ENCODE measurements at regions not wholly inside any gene's neighbourhood (a gene's known extent, or its start where the extent isn't known, plus 50 kb on each side); places are given as distances from the start of the nearest gene placed in this dataset.

DNA sequence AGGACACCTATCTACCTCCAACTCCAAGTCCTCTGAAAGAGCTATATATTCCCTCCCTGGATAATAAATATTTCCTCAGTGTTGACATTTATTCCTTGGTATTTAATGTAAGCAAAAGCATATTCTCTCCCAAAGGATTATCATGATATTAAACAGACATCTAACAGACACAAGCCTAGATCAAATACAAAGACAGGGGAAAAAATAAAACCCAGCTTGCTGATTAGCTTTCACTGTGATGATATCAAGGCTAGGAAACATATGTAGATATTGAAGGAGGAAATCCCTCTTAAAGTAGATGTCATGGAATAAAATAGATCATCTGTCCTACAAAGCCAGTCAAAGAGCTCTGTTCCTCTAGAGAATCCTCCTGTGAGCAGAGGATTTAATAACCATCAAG is 95.2 kb downstream of the CRPPA start:
- intact Hi-C loops (cut with DNase I): no loop called here
- DNase-seq (ENCODE audit: missing footprints) (no peak), ATAC-seq (no peak)

DNA sequence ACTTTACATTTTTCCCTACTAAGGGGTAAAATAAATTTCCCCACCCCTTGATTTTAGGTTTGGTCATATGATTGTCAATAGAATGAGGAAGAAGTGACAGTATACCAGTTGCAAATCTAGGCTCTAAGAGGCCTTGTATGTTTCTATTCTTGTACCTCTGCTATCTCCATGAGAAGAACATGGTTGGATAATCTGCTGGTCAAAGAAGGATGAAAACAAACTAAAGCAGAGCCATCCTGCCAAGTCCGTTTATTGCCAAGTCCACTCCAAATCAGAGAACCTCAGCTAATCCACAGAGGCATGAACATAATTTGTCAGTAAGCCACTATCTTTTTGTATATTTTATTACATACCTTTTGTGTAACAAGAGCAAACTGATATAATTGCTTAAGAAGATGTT is 98.0 kb downstream of the CRPPA start:
- DNase-seq (ENCODE audit: missing footprints): no peak
- intact Hi-C loops (cut with DNase I): no loop called here
- ATAC-seq: no peak

DNA sequence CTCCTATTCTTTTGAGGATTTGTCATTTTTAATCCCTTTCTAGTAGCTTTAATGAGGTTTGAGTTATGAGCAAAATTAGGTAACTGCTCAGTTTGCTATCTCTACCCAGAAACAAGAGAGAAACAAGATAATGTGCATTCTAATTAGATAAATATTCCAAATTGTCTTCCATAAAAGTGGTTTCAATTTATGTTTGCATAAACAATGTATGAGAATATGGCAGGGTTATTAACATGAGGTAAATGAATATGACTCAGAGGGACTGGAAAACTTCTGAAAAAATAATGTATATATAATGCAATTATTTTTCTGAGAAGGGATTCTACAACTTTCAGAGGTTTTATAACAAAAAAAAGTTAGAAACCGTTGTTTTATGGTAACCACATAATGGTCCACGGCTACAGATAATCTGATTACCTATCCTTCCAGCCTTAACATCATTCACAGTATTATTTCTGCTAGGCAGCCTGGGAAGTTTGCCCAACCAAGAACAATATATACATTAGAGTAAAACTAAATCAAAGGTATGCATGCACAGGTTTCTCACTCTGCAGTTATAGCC is 101.2 kb downstream of the CRPPA start:
- intact Hi-C loops (cut with DNase I): no loop called here
- no peak for ATAC-seq

DNA sequence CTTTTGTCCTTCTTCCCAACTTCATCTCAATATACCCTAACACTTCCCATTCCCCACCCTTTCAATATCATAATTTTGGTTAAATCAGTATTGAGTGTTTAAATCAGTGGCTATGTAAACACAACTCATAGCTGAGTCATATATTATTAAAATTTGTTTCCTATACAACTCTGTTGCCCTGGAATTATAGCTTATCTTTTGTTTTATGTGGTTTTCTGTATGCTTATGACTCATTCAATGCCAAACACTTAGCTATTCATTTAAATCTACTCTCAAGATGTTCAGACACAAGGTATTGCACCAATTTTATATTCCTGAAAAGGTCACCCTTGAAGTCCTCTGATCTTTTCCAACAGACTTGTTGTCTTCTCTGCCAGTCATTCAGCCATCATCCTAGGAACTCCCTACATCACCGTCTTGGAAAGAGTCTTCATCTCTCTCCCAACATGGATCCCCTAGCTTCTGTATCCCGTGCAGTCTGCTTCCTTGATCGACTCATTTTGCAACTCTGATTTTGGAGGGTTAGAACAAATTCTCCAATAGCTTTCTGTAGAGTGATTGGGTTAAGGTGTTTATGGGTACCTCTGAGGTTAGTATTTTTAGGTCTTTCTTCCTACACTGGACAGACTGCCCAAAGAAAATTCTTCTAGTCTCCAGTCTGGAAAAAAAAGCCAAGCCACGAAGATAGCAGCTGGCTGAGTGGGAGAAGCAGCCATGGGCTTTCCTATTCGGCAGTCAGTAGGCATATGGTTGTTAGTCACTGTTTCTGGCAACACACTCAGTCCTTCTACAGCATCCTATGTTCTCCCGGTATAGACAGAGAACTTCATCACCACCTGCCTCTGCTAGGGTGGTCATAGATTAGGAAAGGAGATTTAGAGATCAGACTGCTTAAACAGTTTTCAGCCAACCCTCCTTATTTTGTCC is 102.1 kb downstream of the CRPPA start:
- no peak for ATAC-seq
- no peak for DNase-seq (ENCODE audit: missing footprints)
- intact Hi-C loops (cut with DNase I): no loop called here

More for the DNA sequence above, 101.2 kb downstream of the CRPPA start:
- no peak for DNase-seq (ENCODE audit: missing footprints)

DNA sequence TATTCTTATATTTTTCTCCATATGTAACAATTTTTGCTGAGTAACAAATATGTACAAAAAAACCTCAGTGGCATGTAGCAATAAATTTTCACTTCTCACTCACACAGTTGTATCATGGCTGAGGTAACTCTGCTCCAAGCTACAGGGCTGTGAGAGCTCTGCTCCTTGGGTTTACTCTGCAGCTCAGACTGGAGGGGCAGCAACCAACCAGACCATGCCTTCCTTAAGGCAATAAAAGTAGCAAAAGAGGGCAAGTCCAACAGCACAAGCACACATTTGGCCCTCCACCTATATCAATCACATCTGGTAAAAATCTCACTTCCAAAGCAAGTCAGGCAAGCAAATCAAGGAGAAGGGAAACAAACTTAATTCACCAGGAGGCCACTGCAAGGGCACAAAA is 102.9 kb downstream of the CRPPA start:
- intact Hi-C loops (cut with DNase I): no loop called here
- DNase-seq (ENCODE audit: missing footprints): no peak
- ATAC-seq: no peak

DNA sequence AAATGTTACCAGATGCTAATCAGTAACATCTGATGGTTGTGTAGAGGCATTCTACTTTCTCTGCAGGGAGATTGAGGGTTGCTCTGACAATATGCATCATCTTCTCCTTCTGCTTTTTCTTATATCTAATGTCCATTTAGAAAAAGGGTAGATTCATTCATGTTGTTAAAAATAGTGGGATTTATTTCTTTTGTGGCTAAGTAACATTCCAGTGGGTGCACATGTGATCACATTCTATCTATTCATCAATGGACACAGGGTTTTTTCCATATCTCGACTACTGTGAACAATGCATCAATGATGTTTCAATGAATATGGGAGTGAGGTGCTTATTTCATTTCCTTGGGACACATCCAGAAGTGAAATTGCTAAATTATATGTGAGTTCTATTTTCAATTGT is 103.9 kb downstream of the CRPPA start:
- ATAC-seq: no peak
- DNase-seq (ENCODE audit: missing footprints): no peak
- intact Hi-C loops (cut with DNase I): no loop called here

DNA sequence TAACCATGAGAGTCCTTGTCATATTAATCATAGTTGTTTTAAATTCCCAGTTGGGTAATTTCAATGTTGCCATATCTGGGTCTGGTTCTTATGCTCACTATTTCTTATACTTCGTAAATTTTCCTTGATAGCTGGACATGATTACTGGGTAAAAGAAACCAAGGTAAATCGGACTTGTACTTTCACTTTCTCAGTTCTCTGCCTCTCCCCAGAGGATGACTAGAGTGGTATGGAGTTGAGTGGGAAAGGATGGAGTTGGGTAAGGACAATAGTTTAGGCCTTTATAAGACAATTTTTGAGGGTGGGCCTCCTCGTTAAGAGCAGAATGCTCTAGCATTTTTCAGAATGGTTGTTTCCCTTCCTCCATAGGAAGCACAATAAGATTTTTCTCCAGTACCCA is 106.1 kb downstream of the CRPPA start:
- ATAC-seq (no peak), DNase-seq (ENCODE audit: missing footprints) (no peak)
- intact Hi-C loops (cut with DNase I): no loop called here

DNA sequence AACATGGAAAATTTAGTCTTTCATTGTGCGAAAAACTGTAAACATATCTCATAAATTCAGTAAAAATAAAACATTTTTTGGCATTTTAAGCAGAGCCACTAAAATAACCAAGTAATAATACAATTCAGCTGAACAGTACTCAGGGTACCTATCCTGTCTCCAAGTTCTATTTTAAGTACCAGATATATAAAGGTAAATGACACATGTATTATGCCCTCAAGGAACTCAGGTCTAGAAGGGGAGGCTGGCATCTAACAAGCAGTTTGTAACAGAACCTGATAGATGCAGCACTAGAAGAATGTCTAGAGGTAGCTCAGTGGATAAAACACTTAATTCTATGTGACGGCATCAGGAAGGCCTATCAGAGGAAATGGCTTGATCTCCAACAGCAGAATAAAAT is 112.2 kb downstream of the CRPPA start:
- intact Hi-C loops (cut with DNase I): loop anchor here (10.0 kb wide), 1 partner anchor 256 kb away; no protein-coding TSS in a partner anchor
- ATAC-seq (no peak), DNase-seq (ENCODE audit: missing footprints) (no peak)

DNA sequence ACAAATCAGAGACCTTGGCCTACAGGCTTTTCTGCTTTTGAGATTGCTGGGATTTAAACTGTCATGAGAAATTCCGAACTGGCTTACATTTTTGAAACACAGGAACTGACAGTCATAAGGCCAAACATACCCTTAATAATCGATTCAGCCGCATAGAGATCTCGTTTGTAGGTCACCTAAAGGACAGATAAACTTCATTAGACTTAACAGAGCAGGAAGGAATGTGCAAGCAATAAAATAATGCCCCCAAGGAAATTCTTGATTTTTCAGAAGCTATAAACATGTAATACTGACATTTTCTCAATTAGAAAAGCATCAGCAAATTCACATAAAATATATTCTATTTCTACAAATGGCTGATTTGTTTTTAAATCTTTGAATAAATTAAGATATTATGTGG is 120.0 kb downstream of the CRPPA start:
- ATAC-seq (no peak), DNase-seq (ENCODE audit: missing footprints) (no peak)
- intact Hi-C loops (cut with DNase I): loop anchor here (10.0 kb wide), 1 partner anchor 264 kb away; no protein-coding TSS in a partner anchor

DNA sequence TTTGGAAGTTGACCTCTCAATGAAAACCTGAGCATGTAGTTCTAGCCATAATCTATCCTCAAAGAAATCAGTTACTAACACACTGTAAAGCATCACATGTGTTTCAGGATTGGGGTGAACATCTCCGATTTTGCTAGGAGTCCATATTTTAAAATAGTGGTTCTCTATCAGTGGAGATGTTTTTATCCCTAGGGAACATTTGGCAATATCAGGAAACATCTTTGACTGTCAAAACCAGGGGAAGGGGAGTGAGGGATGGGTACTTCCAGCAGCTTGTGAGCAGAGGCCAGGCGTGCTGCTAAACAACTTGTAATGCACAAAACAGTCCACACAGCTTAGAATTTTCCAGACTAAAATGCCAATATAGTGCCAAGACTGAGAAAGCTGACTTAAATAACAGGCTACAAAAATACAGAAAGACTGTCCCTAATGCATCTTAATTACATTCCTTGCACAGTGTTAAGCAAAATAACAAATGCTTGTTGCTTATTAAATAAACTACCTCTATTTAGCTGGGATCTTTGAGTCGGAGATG is 120.9 kb downstream of the CRPPA start:
- no peak for DNase-seq (ENCODE audit: missing footprints)
- intact Hi-C loops (cut with DNase I): loop anchor here (10.0 kb wide), 1 partner anchor 264 kb away; no protein-coding TSS in a partner anchor
- no peak for ATAC-seq

DNA sequence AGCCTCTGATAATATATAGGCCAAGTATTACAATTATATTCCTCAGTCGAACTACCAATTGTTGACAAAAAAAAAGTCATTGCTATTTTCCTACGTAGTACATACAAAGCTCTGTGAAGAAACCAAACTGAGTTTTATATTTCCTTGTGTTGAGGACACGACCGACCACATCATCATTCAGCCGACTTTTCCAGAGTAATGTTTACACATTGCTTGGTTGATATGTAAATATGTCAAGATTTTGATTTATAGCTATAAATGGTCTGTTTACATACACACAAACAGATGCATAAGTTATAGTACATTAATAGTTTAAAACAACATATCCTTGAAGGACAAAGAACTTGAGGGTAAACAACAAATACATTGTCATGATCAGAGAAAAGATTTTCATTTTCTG is 121.5 kb downstream of the CRPPA start:
- intact Hi-C loops (cut with DNase I): loop anchor here (10.0 kb wide), 1 partner anchor 265 kb away; no protein-coding TSS in a partner anchor
- ATAC-seq (no peak), DNase-seq (ENCODE audit: missing footprints) (no peak)

DNA sequence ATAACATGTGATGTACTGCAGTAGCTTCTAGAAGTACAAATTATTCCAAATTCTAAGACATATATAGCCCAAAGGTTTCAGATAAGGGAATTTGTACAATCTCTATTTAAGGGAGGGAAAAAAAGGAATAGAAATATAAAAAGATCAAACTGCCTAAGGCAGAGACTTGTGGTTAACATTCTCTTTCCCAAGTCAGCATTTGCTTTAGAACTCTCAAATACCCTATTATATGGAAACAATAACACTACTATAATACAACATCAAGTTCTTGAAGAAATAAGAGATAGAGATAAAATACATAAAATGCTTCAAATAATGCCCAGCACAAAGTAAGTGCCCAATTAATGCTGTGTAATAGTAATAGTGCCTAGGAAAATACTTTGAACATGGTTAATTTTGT is 123.1 kb downstream of the CRPPA start:
- no peak for DNase-seq (ENCODE audit: missing footprints)
- intact Hi-C loops (cut with DNase I): no loop called here
- ATAC-seq: no peak

DNA sequence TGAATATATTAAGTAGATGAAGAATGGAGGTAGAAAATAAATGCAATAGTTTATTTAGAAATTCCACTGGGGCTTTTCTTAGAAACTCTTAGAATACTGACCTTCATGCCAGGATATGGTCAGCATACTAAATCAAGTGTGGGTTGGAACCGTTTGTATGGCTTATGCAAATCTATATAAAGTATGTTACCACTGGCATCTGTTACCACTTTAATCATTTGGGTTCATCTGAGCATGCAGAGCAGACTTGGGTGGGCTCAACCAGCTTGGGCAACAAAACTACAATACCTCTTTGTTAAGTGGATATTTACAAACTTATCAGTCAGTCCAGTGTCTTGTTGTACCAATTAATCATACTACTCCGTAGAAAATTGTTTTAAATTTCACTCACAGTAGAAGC is 125.8 kb downstream of the CRPPA start:
- no peak for ATAC-seq
- no peak for DNase-seq (ENCODE audit: missing footprints)
- intact Hi-C loops (cut with DNase I): no loop called here

DNA sequence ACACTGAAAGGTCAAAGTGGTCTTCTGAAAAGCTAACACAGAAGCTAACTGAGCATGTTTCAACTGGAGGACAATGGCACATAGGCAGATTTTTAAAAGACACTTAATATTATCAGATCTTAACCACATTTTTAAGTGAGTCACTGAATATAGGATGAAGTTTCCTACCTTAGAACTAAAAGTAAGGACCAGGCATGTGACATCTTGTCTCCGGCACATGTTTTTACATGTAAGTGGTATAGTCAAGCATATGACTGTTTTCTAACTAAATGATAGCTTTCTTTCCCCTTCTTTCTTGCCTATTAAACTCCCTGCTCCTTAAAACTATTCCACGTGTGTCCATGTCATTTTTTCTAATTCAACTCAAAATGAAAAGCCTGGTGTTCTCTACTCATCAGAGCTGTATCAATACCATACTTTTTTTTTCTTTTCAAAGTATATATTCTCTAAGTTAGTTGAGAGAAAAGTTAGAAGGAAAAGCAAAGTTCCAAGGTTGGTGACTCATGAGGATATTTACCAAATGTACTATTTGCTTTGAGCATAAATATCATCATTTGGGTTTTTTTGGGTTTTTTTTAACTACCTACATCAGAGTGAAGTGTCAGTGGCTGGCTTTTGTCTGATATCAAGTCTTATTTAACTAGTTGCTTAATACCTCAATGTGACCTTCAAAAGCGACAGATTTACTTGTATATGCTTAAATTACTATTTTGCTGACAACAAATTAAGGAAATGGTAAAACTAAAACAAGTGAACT is 127.5 kb downstream of the CRPPA start:
- no peak for ATAC-seq
- DNase-seq (ENCODE audit: missing footprints): no peak
- intact Hi-C loops (cut with DNase I): no loop called here

DNA sequence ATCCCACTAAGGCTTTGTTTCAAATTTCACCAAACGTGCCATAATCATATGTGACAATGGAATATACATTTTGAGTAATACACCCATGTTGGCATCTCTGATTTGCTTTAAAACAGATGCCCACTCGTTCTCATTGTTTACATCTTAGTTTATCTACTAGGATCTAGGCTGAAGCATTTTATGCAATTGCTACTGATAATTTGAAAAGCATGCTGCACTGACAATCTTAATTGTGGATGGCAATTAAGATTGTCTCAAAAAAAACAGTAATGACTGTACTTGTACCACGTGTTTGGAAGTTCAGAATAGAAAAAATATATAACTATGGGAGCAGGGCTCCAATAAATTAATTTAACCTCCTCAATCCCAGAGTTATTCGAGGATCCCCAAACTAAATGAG is 136.8 kb downstream of the CRPPA start:
- DNase-seq (ENCODE audit: missing footprints): no peak
- intact Hi-C loops (cut with DNase I): no loop called here
- ATAC-seq: no peak

DNA sequence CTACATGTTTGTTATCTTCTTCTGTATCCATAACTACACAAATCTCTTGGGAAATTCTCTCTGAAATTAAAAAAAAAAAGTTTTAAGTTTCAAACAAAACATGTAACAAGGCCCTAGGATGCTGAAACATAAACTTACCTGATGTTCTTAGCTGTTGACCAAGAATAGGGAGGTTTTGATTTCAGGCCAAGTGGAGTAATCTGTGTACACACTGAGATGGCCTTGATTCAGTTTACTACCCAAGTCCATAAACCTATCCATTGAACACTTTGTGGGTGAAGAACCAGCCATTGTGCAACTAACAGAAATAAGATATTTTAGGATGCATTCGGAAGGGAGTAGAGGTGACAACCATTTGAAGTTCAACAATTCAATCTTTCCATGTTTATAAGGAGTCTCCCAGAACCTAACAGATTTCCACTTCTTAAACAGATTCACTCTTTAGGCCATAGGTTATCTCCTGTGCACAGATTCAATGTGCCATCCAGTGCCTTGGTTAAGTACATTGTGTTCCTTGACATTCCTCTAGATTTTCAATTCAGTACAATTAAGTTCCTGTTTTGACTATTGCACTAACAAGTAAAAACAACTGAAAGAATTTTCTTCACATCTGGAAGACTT is 143.1 kb downstream of the CRPPA start:
- intact Hi-C loops (cut with DNase I): no loop called here
- ATAC-seq (no peak), DNase-seq (ENCODE audit: missing footprints) (no peak)

DNA sequence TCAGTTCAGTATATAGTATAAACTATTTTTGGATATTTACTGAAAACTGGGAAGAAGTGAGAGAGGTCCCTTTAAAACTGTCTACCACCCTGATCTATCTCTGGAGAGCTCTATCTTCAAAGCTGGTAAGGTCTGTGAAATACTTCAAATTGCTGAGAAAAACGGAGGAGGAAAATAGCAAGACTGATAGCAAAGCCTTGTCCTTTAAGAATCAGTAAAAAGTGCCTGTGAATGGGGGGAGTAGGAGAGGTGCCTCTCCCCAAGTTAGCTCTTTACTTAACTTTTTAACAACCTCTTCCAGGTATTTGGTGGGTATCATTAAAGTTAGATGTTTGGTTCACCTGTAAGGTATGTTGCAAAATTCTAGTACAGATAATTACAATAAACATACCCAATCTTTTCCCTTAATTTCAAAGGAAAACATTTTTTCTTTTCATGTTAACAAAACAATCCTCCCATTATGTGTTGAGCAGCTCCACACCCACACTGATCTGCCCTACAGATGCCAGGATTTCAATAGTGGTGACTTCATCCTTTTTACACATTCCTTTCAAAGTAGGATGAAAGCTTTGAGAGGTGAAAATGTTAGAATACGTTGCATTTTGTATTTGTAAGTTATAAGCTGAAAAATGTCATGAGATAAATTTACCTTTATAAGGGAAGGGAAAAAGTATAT is 149.2 kb downstream of the CRPPA start:
- intact Hi-C loops (cut with DNase I): no loop called here
- DNase-seq (ENCODE audit: missing footprints) (no peak), ATAC-seq (no peak)

DNA sequence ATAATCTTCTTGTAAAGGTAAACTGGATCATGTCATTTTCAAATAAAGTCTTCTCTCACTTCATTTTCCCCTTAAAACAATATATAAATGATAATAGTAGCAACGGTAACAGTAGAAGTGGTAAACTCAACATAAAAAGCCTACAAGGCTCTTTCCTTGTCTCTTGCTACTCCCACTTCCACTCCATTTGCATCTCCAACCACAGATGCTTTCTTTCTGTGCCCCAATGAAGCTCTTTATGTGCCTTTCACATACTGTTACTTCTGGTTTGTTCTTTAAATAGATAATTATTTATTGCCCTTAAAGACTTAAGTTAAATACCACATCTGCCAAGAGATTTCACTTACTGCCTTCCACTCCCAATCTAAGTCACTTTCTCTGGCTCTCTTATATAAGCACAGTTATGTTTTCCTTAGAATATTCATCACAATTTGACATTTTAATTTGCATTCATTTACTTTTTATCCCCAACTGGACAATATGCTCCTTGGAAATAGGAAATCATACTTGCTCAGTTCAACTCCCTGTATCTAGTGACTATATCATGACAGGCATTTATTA is 149.9 kb downstream of the CRPPA start:
- ATAC-seq: no peak
- intact Hi-C loops (cut with DNase I): no loop called here
- no peak for DNase-seq (ENCODE audit: missing footprints)
